Mesenchymal stem cell (in vitro differentiated cells and primary cell): ENCODE measurements at regions not wholly inside any gene's neighbourhood (a gene's known extent, or its start where the extent isn't known, plus 50 kb on each side); places are given as distances from the start of the nearest gene placed in this dataset.

Experiments
- DNase-seq: peaks from one replicate; pipeline ENCODE4 v3.0.0-alpha.2; 2013
- H2AFZ ChIP-seq: one replicate; pipeline ENCODE4 v1.6.1; 2013; ENCODE audit warnings: low read depth, mild to moderate bottlenecking, control low read depth, inconsistent platforms, low read length, moderate library complexity
- H2AK5ac ChIP-seq: 2 replicates; pipeline ENCODE4 v1.6.1; 2013; ENCODE audit warnings: low read length, moderate library complexity, mild to moderate bottlenecking, inconsistent platforms; ENCODE audit not compliant: severe bottlenecking
- H2BK120ac ChIP-seq: one replicate; pipeline ENCODE4 v1.6.1; 2013; ENCODE audit warnings: low read depth, mild to moderate bottlenecking, inconsistent platforms, low read length, moderate library complexity
- H2BK12ac ChIP-seq, 2 experiments: one replicate each; pipeline ENCODE4 v1.6.1; 2013; ENCODE audit warnings: inconsistent platforms in 2 of 2, low read length in 2 of 2, mild to moderate bottlenecking in 2 of 2, moderate library complexity in 2 of 2, control low read depth in 1 of 2
- H2BK15ac ChIP-seq: one replicate; pipeline ENCODE4 v1.6.1; 2013; ENCODE audit warnings: mild to moderate bottlenecking, low read depth, inconsistent platforms; ENCODE audit not compliant: poor library complexity, severe bottlenecking
- H2BK5ac ChIP-seq: 2 replicates; pipeline ENCODE4 v1.6.1; 2013; ENCODE audit warnings: low read depth, mild to moderate bottlenecking, low read length, control low read depth, inconsistent platforms; ENCODE audit not compliant: poor library complexity, severe bottlenecking
- H3K14ac ChIP-seq, 2 experiments: one replicate each; pipeline ENCODE4 v1.6.1; 2013; ENCODE audit warnings: inconsistent platforms in 2 of 2, low read length in 2 of 2, control low read depth in 1 of 2, mild to moderate bottlenecking in 1 of 2, moderate library complexity in 1 of 2
- H3K18ac ChIP-seq, 2 experiments: one replicate each; pipeline ENCODE4 v1.6.1; 2013; ENCODE audit warnings: inconsistent platforms in 2 of 2, low read length in 2 of 2, control low read depth in 1 of 2, low read depth in 1 of 2, mild to moderate bottlenecking in 1 of 2
- H3K23ac ChIP-seq, 2 experiments: one replicate each; pipeline ENCODE4 v1.6.1; 2013; ENCODE audit warnings: inconsistent platforms in 2 of 2, low read length in 2 of 2, mild to moderate bottlenecking in 2 of 2, moderate library complexity in 2 of 2, control low read depth in 1 of 2
- H3K27ac ChIP-seq: 2 replicates; pipeline ENCODE4 v1.5.1; 2013; ENCODE audit warnings: mild to moderate bottlenecking, moderate library complexity, low read length, control low read depth, inconsistent platforms; ENCODE audit not compliant: poor library complexity, severe bottlenecking
- H3K27me3 ChIP-seq, 2 experiments: 2 replicates each; pipeline versions ENCODE4 v1.6.1 to v1.7.0; 2013; ENCODE audit warnings: low read length in 2 of 2, mild to moderate bottlenecking in 2 of 2, moderate library complexity in 2 of 2, control low read depth in 1 of 2, inconsistent platforms in 1 of 2; ENCODE audit not compliant: control insufficient read depth in 1 of 2, insufficient read depth in 1 of 2
- H3K36me3 ChIP-seq, 2 experiments: 2 replicates each; pipeline versions ENCODE4 v1.6.1 to v1.7.0; 2013; ENCODE audit warnings: low read length in 2 of 2, control low read depth in 1 of 2, inconsistent platforms in 1 of 2, low read depth in 1 of 2, mild to moderate bottlenecking in 1 of 2; ENCODE audit not compliant: insufficient read depth in 2 of 2, control insufficient read depth in 1 of 2
- H3K4ac ChIP-seq, 2 experiments: one replicate each; pipeline ENCODE4 v1.6.1; 2013; ENCODE audit warnings: inconsistent platforms in 2 of 2, low read length in 2 of 2, mild to moderate bottlenecking in 2 of 2, moderate library complexity in 2 of 2, control low read depth in 1 of 2, low read depth in 1 of 2
- H3K4me1 ChIP-seq: 2 replicates; pipeline ENCODE4 v1.6.1; 2013; ENCODE audit warnings: low read depth, low read length, control low read depth; ENCODE audit not compliant: control insufficient read depth, insufficient read depth
- H3K4me2 ChIP-seq: 2 replicates; pipeline ENCODE4 v1.6.1; 2013; ENCODE audit warnings: low read length, mild to moderate bottlenecking, inconsistent platforms; ENCODE audit not compliant: poor library complexity, severe bottlenecking
- H3K4me3 ChIP-seq, 2 experiments: 2 replicates each; pipeline versions ENCODE4 v1.5.1 to v1.7.0; 2013; ENCODE audit warnings: low read length in 2 of 2, mild to moderate bottlenecking in 2 of 2, control low read depth in 1 of 2, low read depth in 1 of 2; ENCODE audit not compliant: insufficient read depth in 1 of 2
- H3K79me1 ChIP-seq: replicated peaks from 2 replicates; pipeline ENCODE4 v1.6.1; 2013; ENCODE audit warnings: mild to moderate bottlenecking, control low read depth, low read length, inconsistent platforms; ENCODE audit not compliant: poor library complexity, severe bottlenecking
- H3K9ac ChIP-seq: 2 replicates; pipeline ENCODE4 v1.7.0; 2013; ENCODE audit warnings: mild to moderate bottlenecking, low read length, moderate library complexity
- H3K9me3 ChIP-seq: 2 replicates; pipeline ENCODE4 v1.7.0; 2013; ENCODE audit warnings: mild to moderate bottlenecking, low read length; ENCODE audit not compliant: control insufficient read depth
- H4K8ac ChIP-seq: one replicate; pipeline ENCODE4 v1.6.1; 2013; ENCODE audit warnings: inconsistent platforms, mild to moderate bottlenecking, low read length, moderate library complexity
- H4K91ac ChIP-seq: one replicate; pipeline ENCODE4 v1.6.1; 2013; ENCODE audit warnings: mild to moderate bottlenecking, low read length, inconsistent platforms
- WGBS: methylation state at CpG from one replicate; pipeline ENCODE4 v1.1.7; 2013; ENCODE audit warnings: mixed read lengths; 5-methylcytosine and 5-hydroxymethylcytosine counted together

DNA sequence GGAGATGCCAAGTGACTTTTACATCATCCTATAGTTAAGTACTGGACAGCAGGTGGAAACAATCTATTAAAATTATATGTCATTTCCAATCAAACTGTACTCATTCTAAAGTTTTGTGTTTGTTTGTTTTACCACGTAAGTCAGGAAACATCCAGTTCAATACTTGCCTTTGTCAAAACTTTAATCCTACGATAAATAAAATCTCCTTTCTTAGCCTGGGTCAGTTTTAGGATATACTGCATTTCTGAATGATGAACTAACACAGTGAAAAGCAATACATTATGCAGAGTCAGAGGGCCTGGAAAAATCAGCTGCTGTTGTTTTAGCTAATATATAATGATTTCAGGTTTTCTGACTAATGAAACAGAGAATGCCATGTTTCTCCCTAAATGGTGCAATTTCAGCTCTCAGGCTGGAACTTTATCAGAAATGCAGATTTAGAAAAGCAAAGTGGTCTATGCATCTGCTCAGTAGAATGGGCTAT lies 756.4 kb downstream of the CDH11 start:
- Histone ChIP-seq H2BK15ac (no peak overlapping the region), H3K9me3 (no peaks in the 10 kb centered on the region), H3K4me1 (no peaks in the 10 kb centered on the region), H3K4me2 (no peak overlapping the region), H3K4ac (no peak overlapping the region), H2AFZ (no peak overlapping the region), H3K36me3 (no peaks in the 10 kb centered on the region), H2BK5ac (no peak overlapping the region), H2AK5ac (no peak overlapping the region), H3K14ac (no peak overlapping the region), H3K79me1 (no peaks in the 10 kb centered on the region), H2BK12ac (no peak overlapping the region), H3K27ac (no peak overlapping the region), H4K91ac (no peak overlapping the region), H3K27me3 (no peaks in the 10 kb centered on the region), H3K4me3 (no peak overlapping the region), H3K9ac (peak overlapping the region; percentile 22), H4K8ac (no peak overlapping the region), H3K23ac (no peak overlapping the region), H2BK120ac (no peak overlapping the region), H3K18ac (no peak overlapping the region)
- WGBS: 40% methylated on average over 1 of the region's 2 CpGs
- DNase-seq: no peak

DNA sequence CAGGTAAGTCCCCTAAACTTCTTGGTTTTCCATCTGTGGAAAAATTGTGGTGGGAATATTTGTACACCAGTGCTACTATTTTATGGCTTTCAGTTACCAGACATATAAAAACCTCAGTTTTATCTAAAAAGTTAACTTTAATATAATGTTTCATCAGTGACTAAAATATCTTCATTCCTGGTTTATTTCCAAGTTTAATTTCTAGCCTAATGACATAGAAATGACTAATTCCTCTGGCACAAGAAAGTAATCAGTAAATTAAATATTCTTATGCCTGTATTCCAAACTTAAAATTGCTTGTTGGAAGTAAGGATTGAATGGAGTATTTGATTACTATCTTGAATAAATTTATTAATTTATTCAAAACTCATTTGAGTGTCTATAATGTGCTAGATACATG lies 757.0 kb downstream of the CDH11 start:
- H2AK5ac ChIP-seq: no peak overlapping the region
- H3K14ac ChIP-seq: no peak overlapping the region
- H4K8ac ChIP-seq: no peak overlapping the region
- H3K9me3 ChIP-seq: no peaks in the 10 kb centered on the region
- H2BK15ac ChIP-seq: no peak overlapping the region
- no peaks in the 10 kb centered on the region for H3K36me3 ChIP-seq
- peak overlapping the region; percentile 13 for H3K9ac ChIP-seq
- H2BK120ac ChIP-seq: no peak overlapping the region
- H3K79me1 ChIP-seq: no peaks in the 10 kb centered on the region
- H2AFZ ChIP-seq: no peak overlapping the region
- H3K27ac ChIP-seq: no peak overlapping the region
- H3K4me1 ChIP-seq: no peaks in the 10 kb centered on the region
- H3K4me2 ChIP-seq: no peak overlapping the region
- H2BK5ac ChIP-seq: no peak overlapping the region
- no peak overlapping the region for H3K4me3 ChIP-seq
- no peak overlapping the region for H3K23ac ChIP-seq
- no peak overlapping the region for H3K18ac ChIP-seq
- no peak overlapping the region for H3K4ac ChIP-seq
- H3K27me3 ChIP-seq: no peaks in the 10 kb centered on the region
- H2BK12ac ChIP-seq: no peak overlapping the region
- no peak overlapping the region for H4K91ac ChIP-seq
- DNase-seq: no peak

DNA sequence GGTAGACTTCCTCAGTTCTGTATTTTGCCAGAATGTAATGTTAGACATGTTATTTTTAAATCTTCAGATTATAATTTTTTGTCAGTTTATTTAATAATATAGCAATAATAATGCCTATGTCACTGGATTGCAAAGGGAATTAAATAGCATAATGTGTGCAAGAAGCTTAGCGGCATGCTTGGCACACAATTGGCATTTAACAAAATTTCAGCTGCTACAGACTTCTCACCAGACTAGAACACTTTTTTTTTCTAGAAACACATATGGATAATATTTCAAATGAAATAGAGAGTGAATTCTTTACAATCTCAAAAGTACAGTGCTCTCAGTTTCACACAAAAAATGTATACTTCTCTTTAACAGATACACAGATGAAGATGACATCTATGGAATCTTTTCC lies 757.4 kb downstream of the CDH11 start:
- no peaks in the 10 kb centered on the region for H3K27me3 ChIP-seq
- no peak overlapping the region for H4K8ac ChIP-seq
- no peak overlapping the region for H3K4me2 ChIP-seq
- H3K36me3 ChIP-seq: no peaks in the 10 kb centered on the region
- H2AFZ ChIP-seq: no peak overlapping the region
- H2BK12ac ChIP-seq: no peak overlapping the region
- H3K79me1 ChIP-seq: no peaks in the 10 kb centered on the region
- no peak overlapping the region for H3K14ac ChIP-seq
- no peak overlapping the region for H3K27ac ChIP-seq
- H2BK120ac ChIP-seq: no peak overlapping the region
- H3K4me1 ChIP-seq: no peaks in the 10 kb centered on the region
- DNase-seq: no peak
- H2BK15ac ChIP-seq: no peak overlapping the region
- H2BK5ac ChIP-seq: no peak overlapping the region
- no CpG with 5 or more reads among the region's 1 CpG for WGBS
- H2AK5ac ChIP-seq: no peak overlapping the region
- no peak overlapping the region for H3K4me3 ChIP-seq
- no peak overlapping the region for H3K4ac ChIP-seq
- peak overlapping the region; percentile 13 for H3K9ac ChIP-seq
- no peaks in the 10 kb centered on the region for H3K9me3 ChIP-seq
- no peak overlapping the region for H3K18ac ChIP-seq
- H4K91ac ChIP-seq: no peak overlapping the region
- no peak overlapping the region for H3K23ac ChIP-seq

DNA sequence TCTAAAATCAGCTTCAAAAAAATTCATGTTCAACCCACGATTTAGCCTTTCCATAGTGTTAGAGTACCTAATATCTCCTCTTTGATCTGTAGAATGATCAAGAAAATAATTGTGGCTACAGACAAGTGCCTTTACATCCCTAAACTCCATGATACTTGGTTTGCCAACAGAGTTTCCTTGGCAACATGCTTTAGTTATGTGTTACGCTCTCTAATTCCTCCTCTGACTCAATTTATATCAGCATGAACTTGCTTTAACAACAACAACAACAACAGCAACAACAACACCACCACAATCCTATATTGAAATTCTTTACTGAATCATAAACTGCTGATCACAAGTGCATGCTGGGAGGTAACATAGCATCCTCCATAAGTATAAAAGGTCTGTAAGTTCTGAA lies 757.8 kb downstream of the CDH11 start:
- H3K23ac ChIP-seq: no peak overlapping the region
- 98% methylated on average over 2 of the region's 2 CpGs for WGBS
- no peak overlapping the region for H3K18ac ChIP-seq
- H3K79me1 ChIP-seq: no peaks in the 10 kb centered on the region
- no peak for DNase-seq
- H2BK120ac ChIP-seq: no peak overlapping the region
- peak overlapping the region; percentile 40 for H3K27ac ChIP-seq
- no peak overlapping the region for H2BK15ac ChIP-seq
- H2AFZ ChIP-seq: no peak overlapping the region
- H4K8ac ChIP-seq: no peak overlapping the region
- H3K4me3 ChIP-seq: no peak overlapping the region
- H3K4me1 ChIP-seq: no peaks in the 10 kb centered on the region
- no peak overlapping the region for H4K91ac ChIP-seq
- H3K9me3 ChIP-seq: no peaks in the 10 kb centered on the region
- no peak overlapping the region for H3K4me2 ChIP-seq
- no peak overlapping the region for H3K14ac ChIP-seq
- no peak overlapping the region for H2BK12ac ChIP-seq
- H3K27me3 ChIP-seq: no peaks in the 10 kb centered on the region
- no peak overlapping the region for H2AK5ac ChIP-seq
- H2BK5ac ChIP-seq: no peak overlapping the region
- H3K9ac ChIP-seq: no peak overlapping the region
- no peaks in the 10 kb centered on the region for H3K36me3 ChIP-seq
- no peak overlapping the region for H3K4ac ChIP-seq
